BE2C (cell line): ENCODE measurements at regions not wholly inside any gene's neighbourhood (a gene's known extent, or its start where the extent isn't known, plus 50 kb on each side); places are given as distances from the start of the nearest gene placed in this dataset.

Source experiments
- DNase-seq: peaks from one replicate; pipeline ENCODE4 v3.0.0-alpha.2; 2020
- H3K27me3 ChIP-seq: fragments of 250-450 bp; sonication (Bioruptor Pico); 2 replicates; pipeline ENCODE4 v1.5.1; 2020; ENCODE audit warnings: mild to moderate bottlenecking
- H3K36me3 ChIP-seq: fragments of 250-450 bp; sonication (Bioruptor Pico); 2 replicates; pipeline ENCODE4 v1.5.1; 2020; ENCODE audit warnings: mild to moderate bottlenecking
- H3K4me1 ChIP-seq: fragments of 250-450 bp; sonication (Bioruptor Pico); 2 replicates; pipeline ENCODE4 v1.5.1; 2020
- H3K4me3 ChIP-seq: 2 replicates; pipeline ENCODE4 v1.5.1; 2011; ENCODE audit warnings: low read depth, low read length
- H3K9me3 ChIP-seq: fragments of 250-450 bp; sonication (Bioruptor Pico); 2 replicates; pipeline ENCODE4 v1.5.1; 2020
- TF ChIP-seq, protein P1 (sequence below): IDR thresholded peaks from 2 replicates; pipeline ENCODE4 v1.5.1; 2012; ENCODE audit warnings: mild to moderate bottlenecking, low read depth, low read length

GRCh38 chr11:112477152-112477551, 216.5 kb upstream of the PLET1 start:
- H3K27me3 ChIP-seq: peaks cover 9% of the 10 kb centered on the region
- no peak overlapping the region for H3K4me3 ChIP-seq
- no peaks in the 10 kb centered on the region for H3K36me3 ChIP-seq
- peaks cover 15% of the 10 kb centered on the region for H3K4me1 ChIP-seq
- no peak for DNase-seq
- TF ChIP-seq, protein P1, sequence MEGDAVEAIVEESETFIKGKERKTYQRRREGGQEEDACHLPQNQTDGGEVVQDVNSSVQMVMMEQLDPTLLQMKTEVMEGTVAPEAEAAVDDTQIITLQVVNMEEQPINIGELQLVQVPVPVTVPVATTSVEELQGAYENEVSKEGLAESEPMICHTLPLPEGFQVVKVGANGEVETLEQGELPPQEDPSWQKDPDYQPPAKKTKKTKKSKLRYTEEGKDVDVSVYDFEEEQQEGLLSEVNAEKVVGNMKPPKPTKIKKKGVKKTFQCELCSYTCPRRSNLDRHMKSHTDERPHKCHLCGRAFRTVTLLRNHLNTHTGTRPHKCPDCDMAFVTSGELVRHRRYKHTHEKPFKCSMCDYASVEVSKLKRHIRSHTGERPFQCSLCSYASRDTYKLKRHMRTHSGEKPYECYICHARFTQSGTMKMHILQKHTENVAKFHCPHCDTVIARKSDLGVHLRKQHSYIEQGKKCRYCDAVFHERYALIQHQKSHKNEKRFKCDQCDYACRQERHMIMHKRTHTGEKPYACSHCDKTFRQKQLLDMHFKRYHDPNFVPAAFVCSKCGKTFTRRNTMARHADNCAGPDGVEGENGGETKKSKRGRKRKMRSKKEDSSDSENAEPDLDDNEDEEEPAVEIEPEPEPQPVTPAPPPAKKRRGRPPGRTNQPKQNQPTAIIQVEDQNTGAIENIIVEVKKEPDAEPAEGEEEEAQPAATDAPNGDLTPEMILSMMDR: no peak
- H3K9me3 ChIP-seq: no peaks in the 10 kb centered on the region

GRCh38 chr11:112477581-112478317, 217.1 kb upstream of the PLET1 start:
- Histone ChIP-seq H3K9me3 (no peaks in the 10 kb centered on the region), H3K27me3 (peaks cover 4% of the 10 kb centered on the region; the same call in 1 of the 2 replicates), H3K4me1 (peaks cover 15% of the 10 kb centered on the region), H3K4me3 (no peak overlapping the region), H3K36me3 (no peaks in the 10 kb centered on the region)
- peak; percentile 48 for DNase-seq
- TF ChIP-seq, protein P1: no peak

DNA sequence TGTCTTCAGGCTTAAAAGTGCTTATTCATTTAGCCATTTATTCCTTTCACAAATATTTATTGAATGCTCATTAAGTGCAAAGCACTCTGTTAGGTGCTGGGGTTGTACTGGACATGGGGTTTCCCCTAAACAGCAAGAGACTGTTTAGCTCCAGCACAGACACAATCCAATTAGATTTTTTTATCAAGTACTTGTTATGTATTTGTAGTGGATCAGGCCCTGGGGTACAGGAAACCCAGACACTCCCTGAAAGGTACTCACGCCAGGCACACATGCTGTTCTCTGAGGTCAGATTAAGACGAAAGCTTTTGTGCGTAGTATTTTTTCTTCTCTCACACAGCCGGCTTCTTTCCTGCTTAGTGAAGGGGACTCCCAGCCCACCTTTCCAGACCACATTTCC, 218.1 kb upstream of the PLET1 start:
- Histone ChIP-seq H3K4me1 (peaks cover 15% of the 10 kb centered on the region), H3K36me3 (no peaks in the 10 kb centered on the region), H3K9me3 (no peaks in the 10 kb centered on the region), H3K27me3 (no peaks in the 10 kb centered on the region; the same call in 1 of the 2 replicates), H3K4me3 (no peak overlapping the region)
- no peak for DNase-seq
- TF ChIP-seq, protein P1: no peak

- H3K4me1 ChIP-seq: peaks cover 15% of the 10 kb centered on the region
- no peaks in the 10 kb centered on the region for H3K9me3 ChIP-seq
- no peak overlapping the region for H3K4me3 ChIP-seq
- H3K27me3 ChIP-seq: no peaks in the 10 kb centered on the region; the same call in 1 of the 2 replicates
- no peaks in the 10 kb centered on the region for H3K36me3 ChIP-seq
- TF ChIP-seq, protein P1: no peak
- no peak for DNase-seq
Observed at GRCh38 chr11:112481431-112481830, 220.8 kb upstream of the PLET1 start.

GRCh38 chr11:112481893-112482292, 221.2 kb upstream of the PLET1 start:
- DNase-seq: peak; percentile 20
- H3K36me3 ChIP-seq: no peaks in the 10 kb centered on the region
- no peak overlapping the region for H3K4me3 ChIP-seq
- TF ChIP-seq, protein P1: no peak
- H3K27me3 ChIP-seq: no peaks in the 10 kb centered on the region; the same call in 1 of the 2 replicates
- H3K4me1 ChIP-seq: peaks cover 15% of the 10 kb centered on the region
- no peaks in the 10 kb centered on the region for H3K9me3 ChIP-seq

DNA sequence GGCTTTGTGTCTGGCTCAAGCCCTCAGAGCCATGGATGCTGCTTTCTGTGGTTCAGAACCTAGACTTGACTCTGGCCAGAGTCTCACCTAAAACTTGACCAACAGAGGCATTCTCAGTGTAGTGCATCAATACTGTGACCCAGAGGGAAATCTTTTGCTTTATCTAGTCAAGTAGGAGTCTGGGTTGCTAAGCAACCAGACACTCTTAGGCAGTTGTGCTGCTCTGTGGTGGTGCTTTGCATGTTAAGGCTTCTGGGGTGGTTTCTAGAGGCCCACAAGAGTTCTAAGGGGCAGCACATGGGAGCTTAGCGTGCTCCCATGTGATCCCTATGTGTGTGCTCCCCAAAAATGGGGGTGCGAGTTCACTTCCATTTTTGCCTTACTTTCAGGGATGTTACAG, 224.6 kb upstream of the PLET1 start:
- Histone ChIP-seq H3K27me3 (0 out of 2 replicates have a peak, but pooled peaks cover 4% of the 10 kb centered on the region), H3K4me1 (no peaks in the 10 kb centered on the region), H3K36me3 (no peaks in the 10 kb centered on the region), H3K9me3 (no peaks in the 10 kb centered on the region), H3K4me3 (no peak overlapping the region)
- DNase-seq: no peak
- TF ChIP-seq, protein P1: no peak
